NCI-H2196 (cell line): ENCODE measurements at regions not wholly inside any gene's neighbourhood (a gene's known extent, or its start where the extent isn't known, plus 50 kb on each side); places are given as distances from the start of the nearest gene placed in this dataset.
"Not testable (repeated sequence)": the region's sequence is repeated elsewhere in the genome, so short reads cannot be mapped to it uniquely, and the experiment has no call there.

ENCODE experiments used
- DNase-seq: peaks from one replicate; lab custom pipeline; 2025; ENCODE audit not compliant: unreplicated experiment; lab: John Stamatoyannopoulos, UW

DNA sequence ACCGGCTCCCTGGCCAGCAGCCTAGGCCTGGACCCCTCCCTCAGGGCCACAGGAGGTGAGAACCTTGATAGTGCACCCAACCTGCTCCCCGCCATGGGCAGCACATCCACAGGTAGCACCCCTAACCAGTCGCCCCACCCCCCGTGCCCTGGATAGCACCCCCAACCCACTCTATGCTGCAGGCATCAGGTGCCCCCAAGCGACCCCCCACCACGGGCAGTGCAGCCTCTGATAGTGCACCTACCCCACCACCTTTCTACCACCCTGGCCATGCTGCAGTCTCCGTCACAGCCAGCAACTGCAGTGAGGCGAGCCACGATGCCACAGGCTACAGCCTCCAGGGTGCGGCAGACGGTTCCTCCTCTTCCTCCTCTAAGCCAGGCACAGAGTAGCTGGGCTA, 55.6 kb downstream of the SOWAHC start:
- DNase-seq = no peak

- no peak for DNase-seq
These were observed 56.6 kb downstream of the SOWAHC start for GRCh38 chr2:109670556-109671411.

DNA sequence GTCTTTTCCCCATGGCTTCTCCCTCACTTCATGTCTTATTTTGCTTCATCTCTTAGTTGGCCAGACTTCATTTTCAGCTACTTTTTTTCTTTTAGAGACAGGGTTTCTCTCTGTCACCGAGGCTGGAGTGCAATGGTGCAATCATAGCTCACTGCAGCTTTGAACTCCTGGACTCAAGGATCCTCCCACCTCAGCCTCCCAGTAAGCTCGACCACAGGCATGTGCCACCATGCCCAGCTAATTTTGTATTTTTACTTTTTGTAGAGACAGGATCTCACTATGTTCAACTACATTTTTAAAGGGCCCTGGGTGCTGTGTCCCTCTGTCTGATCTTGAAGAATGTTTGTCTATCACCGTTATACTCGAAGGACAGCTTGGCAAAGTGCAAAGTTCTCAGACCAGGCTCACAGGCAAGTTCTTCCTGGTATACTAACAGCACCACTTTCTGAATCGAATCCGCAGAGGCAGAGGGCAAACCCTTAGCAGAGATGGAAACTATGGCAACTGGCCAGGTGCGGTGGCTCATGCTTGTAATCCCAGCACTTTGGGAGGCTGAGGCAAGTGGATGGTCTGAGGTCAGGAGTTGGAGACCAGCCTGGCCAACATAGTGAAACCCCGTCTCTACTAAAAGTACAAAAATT, 60.9 kb downstream of the SOWAHC start:
- DNase-seq = no peak

GRCh38 chr2:109675666-109676345, 61.6 kb downstream of the SOWAHC start:
- DNase-seq = no peak

- DNase-seq = no peak
These were observed 62.3 kb downstream of the SOWAHC start for GRCh38 chr2:109676346-109676902.

DNA sequence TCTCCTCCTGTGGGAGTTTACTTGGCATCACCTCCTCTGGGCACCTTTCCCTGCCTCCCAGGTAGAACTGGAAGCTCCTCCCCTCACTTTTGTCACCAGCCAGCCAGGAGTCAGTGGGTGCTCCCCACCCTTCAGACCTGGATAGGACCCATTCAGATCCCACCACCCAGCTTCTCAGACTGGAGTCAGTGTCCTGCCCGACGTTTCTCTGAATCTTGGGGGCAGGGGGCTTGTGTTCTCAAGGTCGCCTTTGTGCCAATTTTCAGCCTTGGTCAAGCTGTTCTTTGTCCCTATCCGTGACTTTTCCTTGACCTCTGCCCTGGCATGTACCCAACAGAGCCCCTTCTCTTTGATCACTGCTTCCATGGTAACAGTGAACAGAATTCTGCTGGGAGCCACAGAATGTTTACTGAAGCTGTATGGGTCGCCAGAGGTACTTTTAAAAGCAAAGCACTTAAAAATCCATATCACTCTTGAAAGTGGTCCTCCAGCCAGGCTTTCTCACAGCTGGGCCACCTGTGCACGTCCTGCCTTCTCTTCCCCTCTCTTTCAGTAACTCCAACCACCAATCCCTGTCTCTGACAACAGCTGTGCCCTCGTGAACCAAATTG, 63.1 kb downstream of the SOWAHC start:
- DNase-seq = not testable (repeated sequence)

DNA sequence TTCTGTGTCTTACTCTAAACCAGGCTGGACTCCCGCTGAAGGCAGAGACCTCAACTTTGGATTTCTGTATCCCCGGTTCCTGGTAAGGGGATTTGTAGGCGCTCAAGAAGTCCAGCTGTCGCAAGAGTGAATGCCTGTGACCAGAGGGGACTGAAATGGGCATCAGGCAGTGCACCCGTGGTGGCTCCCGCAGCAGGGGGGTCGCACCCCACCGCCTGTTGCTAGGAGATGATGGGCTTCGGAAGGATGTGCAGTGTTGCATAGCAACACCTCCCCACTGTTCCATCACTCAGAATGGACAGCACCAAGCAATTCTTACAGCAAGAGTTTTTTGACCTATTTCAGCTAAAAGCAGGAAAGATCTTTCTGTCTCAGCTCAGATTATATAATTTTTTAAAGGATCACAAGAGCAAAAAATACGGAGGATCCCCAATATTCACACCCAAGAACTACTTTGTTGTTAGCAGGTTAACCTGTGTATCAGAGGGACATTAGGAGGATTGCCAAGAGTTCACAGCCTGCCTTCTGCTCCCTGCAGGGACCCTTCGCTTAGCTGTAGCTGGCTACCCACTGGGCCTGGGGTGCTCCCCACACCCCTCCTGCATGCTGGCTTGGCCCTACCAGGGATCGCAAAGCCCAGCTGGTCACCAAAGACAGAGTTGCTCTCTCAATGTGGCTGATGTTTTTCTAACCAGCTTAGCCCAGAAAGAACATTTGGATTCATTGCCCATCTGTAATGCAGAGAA, 63.8 kb downstream of the SOWAHC start:
- no peak for DNase-seq

DNA sequence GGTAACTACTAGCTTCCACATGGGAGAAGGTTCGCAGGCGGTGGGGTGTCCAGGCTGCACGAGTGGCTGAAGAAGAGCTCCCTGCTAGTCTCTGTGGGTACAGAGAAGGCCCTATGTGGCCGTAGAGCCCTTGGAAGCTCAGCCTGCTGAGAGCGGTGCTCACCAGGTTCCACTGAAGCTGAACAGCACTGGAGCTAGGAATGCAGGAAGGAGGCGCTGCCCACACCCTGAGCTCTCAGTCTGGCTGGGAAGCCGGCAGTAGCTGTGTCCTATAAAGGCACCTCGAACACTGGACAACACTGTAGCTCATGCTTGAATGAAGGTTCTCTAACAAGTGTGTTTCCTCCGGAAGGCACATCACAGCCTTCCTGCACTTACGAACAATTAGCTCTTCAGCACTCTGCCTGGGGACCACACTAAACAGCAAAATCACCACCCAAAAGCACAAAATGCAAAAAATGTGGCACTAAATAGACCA, 64.6 kb downstream of the SOWAHC start:
- DNase-seq = not testable (repeated sequence)

GRCh38 chr2:109679225-109679624, 65.1 kb downstream of the SOWAHC start:
- no peak for DNase-seq

DNA sequence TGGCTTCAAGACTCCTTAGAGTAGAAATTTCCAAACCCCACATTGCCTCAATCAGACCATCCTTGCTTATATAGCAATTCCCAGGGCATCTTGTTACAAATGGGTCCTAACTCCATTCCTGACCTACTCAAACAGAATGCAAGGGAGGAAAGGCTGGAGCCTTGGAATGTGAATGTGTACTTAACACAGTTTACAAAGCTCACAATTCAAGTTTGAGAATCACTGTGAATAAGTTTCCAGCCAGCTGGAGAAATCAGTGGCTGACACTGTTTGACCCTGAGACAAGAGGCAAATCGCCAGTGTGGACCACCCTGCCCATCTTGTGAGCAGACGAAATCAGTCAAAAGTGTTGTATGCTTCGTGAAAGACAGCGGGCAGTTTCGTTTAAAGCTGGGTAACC, 65.5 kb downstream of the SOWAHC start:
- no peak for DNase-seq

DNA sequence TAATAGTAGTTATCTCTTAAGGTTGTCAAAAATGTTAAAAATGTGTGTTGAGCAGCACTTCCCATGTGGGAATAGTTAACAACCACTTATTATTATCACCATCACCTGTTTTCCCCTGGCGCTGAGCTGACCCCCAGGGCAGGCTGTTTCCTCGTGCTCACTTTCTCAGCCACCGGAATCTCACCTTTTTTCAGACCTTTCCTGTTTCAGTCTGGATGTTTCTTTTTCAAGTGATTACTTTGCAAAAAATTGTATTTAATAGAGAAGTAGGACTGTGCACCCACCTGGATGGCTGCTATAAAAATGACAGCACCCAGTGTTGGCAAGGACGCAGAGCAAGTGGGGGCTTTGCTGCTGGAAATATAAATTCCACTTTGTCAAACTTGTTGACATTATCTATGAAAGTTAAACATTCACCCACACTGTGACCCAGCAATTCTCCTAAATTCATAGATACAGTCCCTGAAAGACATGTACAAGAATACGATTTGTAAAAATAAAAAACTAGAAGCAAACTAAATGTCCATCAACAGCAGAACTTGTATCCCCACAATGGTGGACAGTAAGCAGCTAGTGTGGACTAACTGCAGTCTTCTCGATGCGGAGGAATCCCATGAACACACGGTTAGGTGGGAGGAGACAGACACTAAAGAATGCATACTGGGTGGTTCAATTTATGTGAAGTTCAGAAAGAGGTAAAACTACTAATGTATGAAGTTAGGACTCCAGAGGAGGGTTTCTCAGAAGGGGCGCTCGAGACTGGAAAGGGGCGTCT, 66.5 kb downstream of the SOWAHC start:
- DNase-seq = no peak

DNA sequence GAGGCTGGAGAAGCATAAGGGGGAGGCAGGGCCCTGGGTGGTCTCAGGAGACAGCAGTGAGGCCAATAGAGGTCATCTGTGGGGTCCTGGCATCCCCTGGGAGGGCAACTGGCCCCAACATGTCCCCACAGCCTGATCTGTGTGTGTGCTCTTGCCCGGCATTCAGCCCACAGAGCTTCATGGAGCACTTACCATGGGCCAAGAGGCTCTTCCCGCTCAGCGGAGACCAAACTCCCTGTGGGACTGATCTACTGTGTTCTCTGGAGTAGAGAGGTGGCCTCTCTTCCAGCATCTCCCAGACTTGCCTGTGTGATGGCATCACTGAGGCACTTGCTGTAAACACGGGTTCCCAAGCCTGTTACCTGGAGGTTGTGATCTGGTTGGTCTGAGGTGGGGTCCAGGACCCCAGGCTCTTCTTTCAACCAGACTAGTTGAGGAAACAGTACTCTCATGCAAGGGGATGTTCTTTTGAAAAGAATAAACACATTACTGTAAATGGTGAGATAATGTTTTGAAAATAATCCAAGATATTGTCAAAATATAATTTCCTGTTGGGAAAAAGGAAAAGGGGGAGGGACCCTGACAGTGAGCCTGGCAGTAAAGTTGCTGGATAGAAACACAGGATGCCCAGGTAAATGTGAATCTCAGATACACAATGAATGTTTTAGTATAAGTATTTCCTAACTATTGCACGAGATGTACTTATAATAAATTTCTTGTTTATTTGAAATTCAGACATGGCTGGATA, 67.6 kb downstream of the SOWAHC start:
- DNase-seq = no peak

DNA sequence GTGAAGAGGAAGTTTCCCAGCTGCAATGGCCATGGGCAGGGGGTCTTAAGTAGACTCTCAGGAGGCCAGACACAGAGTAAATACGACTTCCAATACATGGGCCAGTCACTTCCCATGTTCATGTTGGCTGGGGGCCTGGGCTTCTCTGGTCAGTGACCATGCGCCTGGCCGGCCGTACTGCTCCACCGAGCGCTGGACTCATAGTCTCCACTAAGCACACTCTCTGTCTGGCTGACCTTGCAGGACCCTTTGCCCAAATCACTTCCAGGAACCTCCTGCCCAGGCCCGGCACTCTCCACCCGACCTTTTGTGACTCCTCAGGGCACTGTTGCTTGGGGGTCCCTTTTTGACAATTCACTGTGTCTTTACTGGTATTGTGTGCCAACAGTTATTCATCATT, 69.3 kb downstream of the SOWAHC start:
- DNase-seq = no peak

DNA sequence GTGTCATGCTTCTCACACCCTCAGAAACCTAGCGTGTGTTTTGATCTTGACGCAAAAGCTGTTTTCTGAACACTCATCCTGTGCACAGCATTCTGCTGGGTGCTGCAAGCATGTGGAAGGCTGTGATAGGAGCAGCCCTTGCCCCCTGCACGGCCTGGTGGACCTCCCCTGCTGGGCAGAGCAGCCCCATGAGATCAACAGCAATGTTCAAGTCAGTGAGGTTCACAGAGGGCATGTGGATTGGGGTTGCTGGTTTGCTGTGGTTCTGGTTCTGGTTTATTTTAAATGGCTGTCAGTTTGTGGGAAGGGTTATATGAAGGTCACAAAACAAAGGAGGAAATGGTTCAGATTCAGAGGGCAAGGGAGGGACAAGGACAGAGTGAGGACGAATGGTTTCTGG, 71.3 kb downstream of the SOWAHC start:
- DNase-seq = no peak

- DNase-seq = no peak
These were observed 72.8 kb downstream of the SOWAHC start for GRCh38 chr2:109686921-109687320.

DNA sequence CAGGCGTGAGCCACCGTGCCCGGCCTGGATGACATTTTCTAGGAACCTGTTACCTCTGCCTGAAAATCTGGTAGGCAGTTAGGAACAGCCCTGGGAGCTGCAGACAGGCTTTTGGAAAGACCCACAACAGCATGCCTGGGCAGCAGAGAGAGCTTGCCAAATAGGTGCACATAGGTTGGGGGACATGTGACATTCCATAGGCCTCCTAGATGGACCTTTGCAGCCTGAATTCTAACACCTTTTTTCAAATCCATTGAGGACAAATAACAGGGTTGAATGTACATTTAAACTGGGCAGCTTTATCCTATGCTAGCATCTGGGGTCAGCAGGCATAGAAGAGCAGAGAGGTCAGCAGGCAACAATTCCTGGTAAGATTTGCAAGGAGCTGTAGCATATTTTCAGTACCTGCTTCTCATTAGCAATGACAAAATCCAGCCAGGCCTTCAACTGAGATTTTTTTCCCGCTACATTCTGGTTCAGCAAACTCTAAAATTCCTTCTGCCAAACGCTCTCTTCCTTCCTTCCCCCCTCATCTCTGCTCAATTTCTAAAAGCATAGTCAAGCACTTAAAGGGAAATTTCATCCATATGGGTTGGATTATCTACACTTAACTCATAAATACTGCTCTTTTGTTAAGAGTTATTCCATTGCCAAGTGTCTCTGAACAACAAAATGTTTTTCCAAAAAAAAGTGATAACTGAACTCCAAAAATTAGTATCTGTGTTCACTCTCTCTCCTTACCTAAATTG, 75.2 kb downstream of the SOWAHC start:
- DNase-seq = no peak

GRCh38 chr2:109689973-109690372, 75.8 kb downstream of the SOWAHC start:
- DNase-seq = no peak

- DNase-seq = no peak
These were observed 76.3 kb downstream of the SOWAHC start for GRCh38 chr2:109690457-109690821.
